ENCODE measurements at regions not wholly inside any gene's neighbourhood (a gene's known extent, or its start where the extent isn't known, plus 50 kb on each side); places are given as distances from the start of the nearest gene placed in this dataset.

- TF ChIP-seq AFF1 (IDR thresholded peaks at IDR 0.05; ENCODE audit: low read depth in 1 of 2, partially characterized antibody in 2 of 2) = no peak
- no peak for TF ChIP-seq ZBTB34 (CRISPR knock-in tag; IDR thresholded peaks at IDR 0.05)
- TF ChIP-seq PURB (CRISPR knock-in tag; IDR thresholded peaks at IDR 0.05; ENCODE audit: low read depth) = no peak
These were observed 264.1 kb downstream of the CBLL2 start (continued) for GRCh38 chrX:22536746-22537304.

GRCh38 chrX:22538580-22538979 lies 265.9 kb downstream of the CBLL2 start:
- H4K20me1 ChIP-seq (replicated peaks; ENCODE audit: control insufficient read depth, insufficient read depth, low read length) = no peaks in the 10 kb centered on the region
- TF ChIP-seq NR3C1 (CRISPR knock-in tag; IDR thresholded peaks at IDR 0.05) (no peak), NFATC3 (IDR thresholded peaks at IDR 0.05) (no peak), HDAC6 (IDR thresholded peaks at IDR 0.05; ENCODE audit: low read depth, low read length) (no peak), TCF7 (IDR thresholded peaks at IDR 0.05; ENCODE audit: borderline replicate concordance) (no peak)
- H3K4me3 ChIP-seq = no peak overlapping the region
- no peaks in the 10 kb centered on the region for H3K9me3 ChIP-seq (replicated peaks; ENCODE audit: control insufficient read depth, insufficient read depth, low read depth, low read length)
- no peak overlapping the region for H3K27ac ChIP-seq (ENCODE audit: extremely low read depth, low read depth, low read length)
- no TSS peak for BruUV-seq (replicated peaks)
- ChIA-PET POLR2A (no interaction called here), CTCF (ENCODE audit: low intra/inter-chr PET ratio) (no interaction called here)
- H3K27me3 ChIP-seq (ENCODE audit: control insufficient read depth in 2 of 2, insufficient read depth in 2 of 2, low read length in 2 of 2) = no peaks in the 10 kb centered on the region
- no peak overlapping the region for H3K4me2 ChIP-seq (ENCODE audit: insufficient read depth, low read length)
- H3K36me3 ChIP-seq (ENCODE audit: control insufficient read depth, insufficient read depth, low read length) = no peaks in the 10 kb centered on the region
- H3K9me1 ChIP-seq (ENCODE audit: control insufficient read depth, insufficient read depth, low read length) = no peaks in the 10 kb centered on the region
- 2% methylated on average over 4 of the region's 4 CpGs for WGBS (ENCODE audit: insufficient coverage, low coverage, missing lambda C conversion rate)
- H3K79me2 ChIP-seq (ENCODE audit: control insufficient read depth, insufficient read depth, low read length) = no peaks in the 10 kb centered on the region
- H2AFZ ChIP-seq (ENCODE audit: low read depth, low read length) = no peak overlapping the region
- H3K4me1 ChIP-seq (replicated peaks in 1 of 2; ENCODE audit: control insufficient read depth in 2 of 2, insufficient read depth in 2 of 2, low read length in 2 of 2) = no peaks in the 10 kb centered on the region
- in situ Hi-C loops (cut with MboI) (no loop called here), intact Hi-C loops (cut with micrococcal nuclease) (no loop called here)
- no peak overlapping the region for H3K9ac ChIP-seq (ENCODE audit: insufficient read depth in 1 of 2, low read depth in 2 of 2, low read length in 2 of 2)
- DNase-seq (ENCODE audit: extremely low read depth in 1 of 4, low spot score in 3 of 4) (no peak), FAIRE-seq (no peak), ATAC-seq (no peak)
